NCI-H345 treated with DMSO at 0.1 percent for 48 hours (cell line): ENCODE measurements at regions not wholly inside any gene's neighbourhood (a gene's known extent, or its start where the extent isn't known, plus 50 kb on each side); places are given as distances from the start of the nearest gene placed in this dataset.

Source experiments
- DNase-seq: peaks from one replicate; lab custom pipeline; 2025; ENCODE audit not compliant: unreplicated experiment; lab: John Stamatoyannopoulos, UW

- DNase-seq, result no peak
These were observed 228.1 kb downstream of the KCNC2 start for GRCh38 chr12:74981541-74981940.

DNA sequence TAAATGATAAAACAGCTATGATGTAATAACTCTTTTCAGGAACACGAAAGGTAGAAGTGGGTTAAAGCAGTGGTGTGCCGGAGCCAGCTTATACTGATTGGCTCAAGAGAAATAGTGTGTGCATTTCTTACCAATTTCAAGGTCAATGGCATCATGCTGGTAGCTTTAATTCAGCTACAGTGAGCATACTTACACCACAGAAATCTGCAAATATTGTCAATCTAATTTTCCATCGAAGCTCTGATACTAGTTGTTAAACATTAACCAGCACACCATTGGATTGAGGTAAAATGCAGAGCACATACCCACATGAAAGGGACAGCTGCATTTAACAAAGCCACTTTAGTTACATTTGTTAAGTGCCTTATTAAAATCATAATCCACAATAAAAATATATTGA is 225.7 kb downstream of the KCNC2 start:
- no peak for DNase-seq

- no peak for DNase-seq
These were observed 225.0 kb downstream of the KCNC2 start for GRCh38 chr12:74984631-74985030.

DNA sequence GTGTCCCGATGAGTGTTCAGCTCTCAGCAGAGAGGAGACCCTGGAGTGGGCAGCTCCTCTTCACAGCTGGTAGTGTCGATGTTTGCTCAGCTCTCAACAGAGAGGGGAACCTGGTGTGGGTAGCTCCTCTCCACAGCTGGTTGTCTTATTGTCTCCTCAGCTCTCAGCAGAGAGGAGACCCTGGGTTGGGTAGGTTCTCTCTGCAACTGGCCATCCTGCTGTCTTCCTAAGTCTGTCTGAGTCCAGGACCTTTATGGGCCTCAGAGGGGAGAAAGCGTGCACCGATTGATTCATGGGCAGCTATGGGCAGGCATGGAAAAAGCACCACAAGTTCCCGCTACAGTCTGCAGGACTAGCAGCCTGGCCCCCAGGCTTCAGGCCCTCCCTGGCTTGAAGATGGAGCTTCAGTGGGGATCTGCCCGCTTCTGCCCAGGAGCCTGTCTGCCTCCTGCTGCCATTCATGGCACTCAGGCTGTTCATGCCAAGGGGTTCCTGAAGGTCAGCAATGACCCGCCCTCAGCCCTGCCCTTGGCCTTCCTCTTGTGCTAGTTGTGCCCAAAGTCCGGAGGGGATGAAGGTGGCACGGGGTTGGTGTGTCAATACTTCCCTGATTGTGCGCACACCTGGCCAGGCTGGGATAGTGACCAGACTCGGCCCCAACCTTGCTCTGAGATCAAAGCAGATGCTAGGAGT is 224.2 kb downstream of the KCNC2 start:
- DNase-seq, result no peak

GRCh38 chr12:74985986-74986319 is 223.7 kb downstream of the KCNC2 start:
- DNase-seq, result no peak

DNA sequence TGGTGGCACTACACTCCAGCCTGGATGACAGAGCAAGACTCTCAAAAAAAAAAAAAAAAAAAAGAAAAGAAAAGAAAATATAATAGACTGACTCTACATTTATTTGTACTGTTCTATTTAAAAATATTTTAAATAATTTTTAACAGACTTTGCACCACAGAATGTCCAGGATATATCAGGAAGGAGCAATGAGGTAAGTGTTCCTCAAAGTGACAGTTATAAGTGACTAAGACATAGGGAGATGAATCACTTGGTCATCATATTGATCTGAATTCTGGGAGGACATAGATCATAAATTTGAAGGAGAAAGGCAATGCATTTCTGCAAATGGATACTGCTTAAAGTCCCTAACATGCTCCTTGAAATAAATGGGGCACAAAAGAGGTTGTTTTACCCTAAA is 221.5 kb downstream of the KCNC2 start:
- no peak for DNase-seq
